ENCODE measurements at regions not wholly inside any gene's neighbourhood (a gene's known extent, or its start where the extent isn't known, plus 50 kb on each side); places are given as distances from the start of the nearest gene placed in this dataset.

DNA sequence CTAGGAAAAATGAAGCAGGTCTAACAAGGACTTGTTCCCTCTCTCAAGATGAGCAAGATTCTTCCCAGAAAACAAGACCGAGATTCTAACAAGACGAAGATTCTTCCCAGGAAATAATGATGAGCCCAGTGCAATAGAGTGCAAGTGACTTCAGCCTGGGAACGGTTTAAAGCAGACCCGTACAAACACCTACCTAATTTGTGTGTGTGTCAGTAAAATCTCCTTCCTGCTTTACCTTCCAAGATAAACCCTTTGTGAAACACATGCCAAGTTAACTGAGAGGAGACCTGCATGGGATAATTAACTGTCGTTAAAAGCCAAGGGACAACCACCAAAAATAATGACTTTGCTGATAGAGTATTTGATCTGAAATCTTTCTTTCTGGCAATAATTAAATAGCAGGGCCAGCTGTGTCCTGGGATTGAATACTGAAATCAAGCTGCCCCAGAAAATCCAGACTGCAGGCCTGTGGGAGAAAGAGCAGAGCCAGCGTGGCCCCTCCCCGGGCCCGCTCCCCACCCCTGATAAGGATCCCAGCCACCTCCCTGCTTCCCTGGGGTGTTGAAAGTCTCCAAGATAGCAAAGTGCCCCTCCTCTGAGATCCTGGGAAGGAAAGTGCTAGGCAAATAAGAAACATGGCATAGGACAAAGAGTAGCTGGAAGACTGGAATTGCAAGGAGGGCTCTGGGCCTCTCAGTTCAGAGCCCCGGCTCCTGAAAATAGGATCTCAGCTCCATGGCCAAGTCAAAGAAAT lies 145.5 kb downstream of the CYP26B1 start:
- ATAC-seq, result no peak
- Mint-ChIP-seq H3K27ac (no peak overlapping the region), H3K27me3 (peaks cover 4% of the 10 kb centered on the region), H3K4me3 (no peak overlapping the region), H3K36me3 (ENCODE audit: low read depth) (no peaks in the 10 kb centered on the region), H3K9me3 (no peaks in the 10 kb centered on the region), H3K4me1 (no peaks in the 10 kb centered on the region)
- DNase-seq, result no peak

DNA sequence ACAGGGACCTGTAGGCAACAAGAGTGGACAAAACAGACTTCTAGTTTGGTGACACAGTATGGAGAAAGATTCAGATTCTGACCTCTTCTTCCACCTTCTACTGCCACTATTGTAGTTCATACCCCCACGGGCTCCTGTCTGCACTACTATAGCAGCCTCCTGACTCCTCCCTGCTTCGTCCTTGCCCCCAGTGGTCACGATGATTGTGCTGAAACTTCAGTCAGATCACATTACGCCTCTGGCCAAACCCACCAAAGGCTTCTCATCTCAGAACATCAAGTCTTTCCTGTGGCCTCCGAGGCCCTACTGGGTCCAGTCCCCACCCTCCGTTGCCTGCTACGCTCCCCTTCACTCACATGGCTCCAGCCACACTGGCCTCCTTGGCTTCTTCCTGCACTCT lies 147.6 kb downstream of the CYP26B1 start:
- Mint-ChIP-seq H3K4me1 (no peaks in the 10 kb centered on the region), H3K36me3 (ENCODE audit: low read depth) (no peaks in the 10 kb centered on the region), H3K27me3 (peaks cover 6% of the 10 kb centered on the region), H3K4me3 (no peak overlapping the region), H3K9me3 (no peaks in the 10 kb centered on the region), H3K27ac (no peak overlapping the region)
- ATAC-seq, result no peak
- no peak for DNase-seq

DNA sequence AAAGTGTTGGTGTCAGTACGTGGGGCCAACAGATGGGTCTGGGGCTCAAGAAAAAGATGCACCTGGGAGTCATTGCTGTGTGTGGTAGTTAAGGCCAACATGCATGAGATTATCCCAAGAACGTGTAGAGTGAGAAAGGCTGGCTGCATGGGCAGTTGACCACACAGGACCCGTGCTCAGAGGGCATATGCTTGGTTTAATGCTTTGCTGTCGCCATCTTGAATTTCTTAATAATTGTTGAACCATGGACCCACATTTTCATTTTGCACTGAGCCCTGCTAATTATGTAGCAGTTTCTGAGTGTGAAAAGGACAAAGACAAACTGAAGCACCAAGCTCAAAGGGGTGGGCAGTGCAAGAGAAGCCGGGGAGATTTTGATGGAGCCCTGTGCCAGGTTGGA lies 148.1 kb downstream of the CYP26B1 start:
- no peak overlapping the region for H3K27ac Mint-ChIP-seq
- no peaks in the 10 kb centered on the region for H3K9me3 Mint-ChIP-seq

DNA sequence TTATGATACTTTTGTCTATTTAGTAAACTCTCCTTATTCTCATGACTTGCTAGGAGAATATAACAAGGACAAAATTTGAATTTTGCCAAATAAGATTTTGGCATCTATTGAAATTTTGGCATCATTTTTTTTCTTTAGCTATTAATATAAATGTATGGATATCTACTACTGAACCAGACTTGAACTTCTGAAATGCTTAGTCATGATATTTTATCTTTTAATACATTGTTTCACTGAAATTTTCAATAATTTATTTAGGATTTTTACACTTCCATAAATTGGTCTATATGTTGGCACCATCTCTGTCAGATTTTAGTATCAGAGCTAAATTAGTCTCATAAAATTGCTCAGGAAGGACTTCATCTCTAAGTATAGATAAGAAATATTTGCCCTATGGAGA lies 149.8 kb downstream of the CYP26B1 start:
- no peaks in the 10 kb centered on the region for H3K9me3 Mint-ChIP-seq
- ATAC-seq, result no peak
- no peak overlapping the region for H3K4me3 Mint-ChIP-seq
- no peak overlapping the region for H3K27ac Mint-ChIP-seq
- DNase-seq, result no peak
- H3K4me1 Mint-ChIP-seq, result no peaks in the 10 kb centered on the region
- no peaks in the 10 kb centered on the region for H3K36me3 Mint-ChIP-seq (ENCODE audit: low read depth)
- H3K27me3 Mint-ChIP-seq, result peaks cover 6% of the 10 kb centered on the region

More for the DNA sequence above, 148.1 kb downstream of the CYP26B1 start:
- Mint-ChIP-seq H3K36me3 (ENCODE audit: low read depth) (no peaks in the 10 kb centered on the region), H3K4me3 (no peak overlapping the region), H3K27me3 (peaks cover 6% of the 10 kb centered on the region), H3K4me1 (no peaks in the 10 kb centered on the region)
- ATAC-seq, result no peak
- DNase-seq, result no peak

DNA sequence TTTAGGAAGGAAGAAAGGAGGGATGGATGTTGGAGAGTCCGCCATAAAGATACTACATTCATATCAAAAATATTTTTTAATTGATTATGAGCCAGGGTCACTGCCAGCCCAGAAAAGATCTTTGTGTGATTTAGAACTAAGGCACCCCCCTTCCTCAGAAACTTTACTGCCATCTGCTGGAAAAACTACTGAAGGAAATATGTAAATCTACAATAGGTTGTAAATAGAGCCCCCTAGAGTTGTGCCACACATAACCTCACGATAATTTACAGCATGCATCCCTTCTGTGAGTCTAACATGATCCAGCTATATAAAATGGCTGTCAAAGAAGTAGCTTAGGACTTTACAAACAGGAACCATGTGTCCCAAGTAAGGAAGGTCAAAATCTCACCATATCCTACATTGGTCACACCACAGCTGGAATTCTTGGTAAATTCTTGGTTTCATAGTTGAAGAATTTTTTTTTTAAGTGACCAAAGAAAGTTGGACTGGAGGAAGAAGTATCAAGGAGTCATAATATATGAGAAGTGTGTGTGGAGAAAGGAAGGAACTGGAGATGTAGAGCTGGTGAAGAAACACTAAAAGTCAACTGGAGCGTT lies 152.5 kb downstream of the CYP26B1 start:
- H3K36me3 Mint-ChIP-seq (ENCODE audit: low read depth), result no peaks in the 10 kb centered on the region
- no peak overlapping the region for H3K4me3 Mint-ChIP-seq
- no peaks in the 10 kb centered on the region for H3K9me3 Mint-ChIP-seq
- H3K4me1 Mint-ChIP-seq, result no peaks in the 10 kb centered on the region
- no peak for ATAC-seq
- no peak overlapping the region for H3K27ac Mint-ChIP-seq
- peaks cover 2% of the 10 kb centered on the region for H3K27me3 Mint-ChIP-seq
- no peak for DNase-seq

DNA sequence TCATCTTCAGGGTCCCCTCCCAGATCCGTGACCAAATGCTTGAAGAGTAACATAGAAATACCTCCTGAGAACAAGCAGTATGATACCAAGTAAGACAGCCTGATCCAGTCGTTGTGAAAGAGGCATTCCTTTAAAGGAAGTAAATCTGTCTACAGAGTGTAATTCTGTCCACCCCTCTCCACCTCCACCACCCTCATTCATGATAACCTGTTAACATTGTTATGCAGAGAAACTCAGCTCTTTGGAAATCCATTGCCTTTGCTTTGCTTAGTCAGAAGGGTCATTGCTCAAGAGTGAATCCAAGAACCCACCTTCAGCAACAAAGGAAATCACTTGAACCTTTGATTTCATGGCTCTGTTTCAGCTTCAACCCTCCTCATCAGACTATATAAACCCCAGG lies 155.6 kb downstream of the CYP26B1 start:
- Mint-ChIP-seq H3K36me3 (ENCODE audit: low read depth) (no peaks in the 10 kb centered on the region), H3K4me1 (no peaks in the 10 kb centered on the region), H3K27ac (no peak overlapping the region), H3K9me3 (no peaks in the 10 kb centered on the region), H3K27me3 (peaks cover 3% of the 10 kb centered on the region), H3K4me3 (no peak overlapping the region)
- ATAC-seq, result no peak
- DNase-seq, result no peak

DNA sequence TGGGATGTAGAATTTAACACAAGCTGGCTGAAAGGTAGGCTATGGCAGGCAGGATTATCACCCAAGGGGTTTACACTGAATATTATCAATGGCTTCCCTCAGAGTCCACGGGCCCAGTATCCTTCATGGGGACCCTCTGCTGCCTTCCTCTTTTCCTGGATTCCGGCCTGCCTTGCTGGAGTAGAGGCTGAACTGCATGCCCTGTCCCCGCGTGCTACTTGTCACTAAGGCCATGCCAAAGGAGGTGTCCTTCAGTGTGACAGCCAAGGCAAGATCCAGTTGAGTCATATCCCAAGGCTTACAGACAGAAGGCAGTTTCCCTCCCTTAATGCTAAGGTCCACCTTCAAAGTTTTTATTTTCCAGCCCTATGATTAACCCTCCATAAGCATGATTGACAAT lies 156.3 kb downstream of the CYP26B1 start:
- no peaks in the 10 kb centered on the region for H3K9me3 Mint-ChIP-seq
- no peak overlapping the region for H3K4me3 Mint-ChIP-seq
- no peaks in the 10 kb centered on the region for H3K36me3 Mint-ChIP-seq (ENCODE audit: low read depth)
- no peak for ATAC-seq
- H3K27me3 Mint-ChIP-seq, result peaks cover 3% of the 10 kb centered on the region
- DNase-seq, result no peak
- no peaks in the 10 kb centered on the region for H3K4me1 Mint-ChIP-seq
- no peak overlapping the region for H3K27ac Mint-ChIP-seq

DNA sequence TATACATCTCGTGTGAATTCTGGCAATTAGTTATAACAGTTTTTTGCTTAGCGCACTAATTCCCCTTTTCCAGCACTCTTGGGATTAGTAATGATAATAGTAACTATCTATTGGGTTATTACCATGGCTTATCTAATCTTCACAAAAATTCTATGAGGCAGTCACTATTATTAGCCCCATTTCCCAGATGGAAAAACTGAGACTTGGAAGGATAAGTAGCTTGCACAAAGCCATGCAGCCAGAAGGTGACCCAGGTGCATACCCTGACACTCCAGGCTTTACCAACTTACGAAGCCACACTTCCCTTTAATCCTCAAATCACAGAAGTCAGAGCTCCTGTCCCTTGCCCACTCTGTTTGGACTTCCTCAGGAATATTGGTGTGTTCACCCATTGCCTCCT lies 156.8 kb downstream of the CYP26B1 start:
- Mint-ChIP-seq H3K9me3 (no peaks in the 10 kb centered on the region), H3K27ac (no peak overlapping the region), H3K27me3 (peaks cover 1% of the 10 kb centered on the region), H3K36me3 (ENCODE audit: low read depth) (no peaks in the 10 kb centered on the region), H3K4me1 (no peaks in the 10 kb centered on the region), H3K4me3 (no peak overlapping the region)
- no peak for DNase-seq
- ATAC-seq, result no peak

DNA sequence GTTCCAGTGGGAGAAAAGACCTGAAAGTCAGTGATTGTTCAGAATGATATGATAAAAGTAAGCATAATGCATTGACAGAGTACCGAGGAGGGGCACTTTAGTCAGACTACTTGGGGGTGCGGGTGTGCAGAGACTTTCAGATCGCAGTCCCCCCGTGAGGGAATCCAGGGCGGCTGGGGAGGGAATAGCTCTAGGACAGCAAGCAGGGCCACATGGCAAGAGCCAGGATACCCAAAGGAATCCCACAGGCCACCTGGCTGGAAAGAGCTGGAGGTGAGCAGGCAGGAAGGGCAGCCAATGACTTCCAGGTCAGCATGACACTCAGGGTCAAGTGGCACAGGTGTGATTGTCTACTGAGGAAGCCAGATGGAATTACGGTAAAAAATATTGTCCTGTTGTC lies 157.5 kb downstream of the CYP26B1 start:
- peaks cover 1% of the 10 kb centered on the region for H3K27me3 Mint-ChIP-seq
- no peaks in the 10 kb centered on the region for H3K9me3 Mint-ChIP-seq
- H3K27ac Mint-ChIP-seq, result no peak overlapping the region
- no peak for ATAC-seq
- H3K4me1 Mint-ChIP-seq, result no peaks in the 10 kb centered on the region
- H3K36me3 Mint-ChIP-seq (ENCODE audit: low read depth), result no peaks in the 10 kb centered on the region
- no peak overlapping the region for H3K4me3 Mint-ChIP-seq
- DNase-seq, result no peak

DNA sequence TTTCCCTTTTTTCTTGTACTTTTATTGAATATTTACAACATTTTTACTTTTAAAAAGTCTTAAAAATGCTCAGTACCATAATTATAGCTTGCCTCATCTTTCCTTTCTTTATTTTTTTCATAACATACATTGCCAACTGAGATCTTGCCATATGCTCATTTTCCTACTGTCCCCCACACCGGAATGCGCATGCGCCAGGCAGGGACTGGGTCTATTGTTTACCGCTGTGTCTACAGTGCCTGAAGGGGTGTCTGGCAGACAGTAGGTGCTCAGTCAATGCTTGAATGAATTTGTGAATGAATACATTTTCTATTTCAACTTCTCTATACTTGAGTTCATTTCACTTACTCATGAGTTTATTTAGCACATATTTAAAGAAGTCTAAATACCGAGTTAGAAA lies 158.0 kb downstream of the CYP26B1 start:
- Mint-ChIP-seq H3K36me3 (ENCODE audit: low read depth) (no peaks in the 10 kb centered on the region), H3K4me3 (no peak overlapping the region), H3K27me3 (peaks cover 1% of the 10 kb centered on the region), H3K4me1 (no peaks in the 10 kb centered on the region), H3K9me3 (no peaks in the 10 kb centered on the region), H3K27ac (no peak overlapping the region)
- DNase-seq (no peak), ATAC-seq (no peak)

DNA sequence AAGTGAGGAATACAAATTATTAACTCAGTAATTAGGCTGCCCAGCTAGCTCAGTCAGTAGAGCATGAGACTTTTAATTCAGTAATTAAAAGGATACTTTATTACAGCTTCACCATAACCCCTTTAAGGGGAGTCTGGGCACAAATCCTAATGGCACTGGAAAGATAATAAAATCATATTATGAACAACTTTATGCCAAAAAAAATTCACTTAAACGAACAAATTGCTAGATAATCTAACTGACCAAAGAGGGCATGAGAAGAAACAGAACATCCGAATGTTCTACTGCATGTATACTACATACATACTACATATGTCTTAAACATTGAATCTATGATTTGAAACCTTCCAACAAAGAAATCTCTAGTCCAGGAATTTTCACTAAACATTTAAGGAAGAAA lies 159.5 kb downstream of the CYP26B1 start:
- Mint-ChIP-seq H3K36me3 (ENCODE audit: low read depth) (no peaks in the 10 kb centered on the region), H3K4me3 (no peak overlapping the region), H3K4me1 (no peaks in the 10 kb centered on the region), H3K9me3 (no peaks in the 10 kb centered on the region), H3K27me3 (peaks cover 1% of the 10 kb centered on the region), H3K27ac (no peak overlapping the region)
- DNase-seq (no peak), ATAC-seq (no peak)

DNA sequence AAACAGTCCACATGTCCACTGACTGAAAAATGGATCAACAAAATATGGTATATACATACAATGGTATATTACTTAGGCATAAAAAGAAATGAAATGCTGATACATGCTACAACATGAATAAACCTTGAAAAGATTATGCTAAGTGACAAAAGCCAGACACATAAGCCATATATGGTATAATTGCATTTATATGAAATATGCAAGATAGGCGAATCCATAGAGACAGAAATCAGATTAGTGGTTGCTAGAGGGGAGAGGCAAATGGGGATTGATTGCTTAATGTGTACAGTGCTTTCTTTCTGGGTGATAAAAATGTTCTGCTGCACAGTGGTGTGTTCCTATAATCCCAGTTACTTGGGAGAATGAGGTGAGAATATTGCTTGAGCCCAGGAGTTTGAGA lies 171.0 kb downstream of the CYP26B1 start:
- no peaks in the 10 kb centered on the region for H3K4me1 Mint-ChIP-seq
- peaks cover 9% of the 10 kb centered on the region for H3K27me3 Mint-ChIP-seq
- no peaks in the 10 kb centered on the region for H3K36me3 Mint-ChIP-seq (ENCODE audit: low read depth)
- H3K9me3 Mint-ChIP-seq, result no peaks in the 10 kb centered on the region
- DNase-seq, result no peak
- H3K27ac Mint-ChIP-seq, result no peak overlapping the region
- no peak overlapping the region for H3K4me3 Mint-ChIP-seq
- no peak for ATAC-seq

DNA sequence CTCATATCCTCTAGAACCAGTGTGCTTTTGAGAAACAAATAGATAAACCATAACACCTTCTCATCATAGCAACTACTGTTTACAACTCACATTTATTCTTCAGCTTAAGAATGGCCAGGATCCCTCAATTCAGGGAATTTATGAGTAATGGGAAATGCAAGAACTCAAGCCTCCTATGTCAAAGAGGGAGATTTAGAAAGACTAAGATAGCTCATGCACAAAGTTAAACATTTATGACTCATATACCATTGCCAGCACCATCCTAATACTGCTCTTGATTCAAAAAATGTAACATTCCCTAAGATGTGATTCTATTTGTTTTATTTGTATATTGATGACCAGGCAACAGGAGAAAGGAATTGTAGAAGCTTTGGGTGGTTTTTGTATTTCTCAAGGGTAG lies 172.8 kb downstream of the CYP26B1 start:
- Mint-ChIP-seq H3K36me3 (ENCODE audit: low read depth) (no peaks in the 10 kb centered on the region), H3K4me1 (no peaks in the 10 kb centered on the region), H3K27ac (no peak overlapping the region), H3K9me3 (no peaks in the 10 kb centered on the region), H3K27me3 (peaks cover 1% of the 10 kb centered on the region), H3K4me3 (no peak overlapping the region)
- ATAC-seq, result no peak
- DNase-seq, result no peak

DNA sequence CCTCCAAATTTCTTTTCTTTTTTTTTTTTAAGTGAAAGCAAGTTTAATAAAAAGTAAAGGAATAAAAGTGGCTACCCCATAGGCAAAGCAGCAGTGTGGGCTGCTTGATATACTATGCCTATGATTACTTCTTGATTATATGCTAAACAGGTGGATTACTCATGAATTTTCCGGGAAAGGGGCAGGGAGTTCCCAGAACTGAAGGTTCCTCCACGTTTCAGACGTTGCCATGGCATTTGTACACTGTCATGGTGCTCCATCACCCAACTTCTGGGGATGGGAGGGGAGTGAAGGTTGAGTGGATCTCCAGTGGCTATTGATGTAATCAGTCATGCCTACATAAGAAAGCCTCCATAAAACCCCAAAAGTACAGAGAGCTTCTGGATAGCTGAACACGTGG lies 176.2 kb downstream of the CYP26B1 start:
- DNase-seq, result no peak
- Mint-ChIP-seq H3K9me3 (no peaks in the 10 kb centered on the region), H3K27ac (no peak overlapping the region), H3K36me3 (ENCODE audit: low read depth) (no peaks in the 10 kb centered on the region), H3K4me3 (no peak overlapping the region), H3K4me1 (no peaks in the 10 kb centered on the region), H3K27me3 (peaks cover 8% of the 10 kb centered on the region)
- ATAC-seq, result no peak

DNA sequence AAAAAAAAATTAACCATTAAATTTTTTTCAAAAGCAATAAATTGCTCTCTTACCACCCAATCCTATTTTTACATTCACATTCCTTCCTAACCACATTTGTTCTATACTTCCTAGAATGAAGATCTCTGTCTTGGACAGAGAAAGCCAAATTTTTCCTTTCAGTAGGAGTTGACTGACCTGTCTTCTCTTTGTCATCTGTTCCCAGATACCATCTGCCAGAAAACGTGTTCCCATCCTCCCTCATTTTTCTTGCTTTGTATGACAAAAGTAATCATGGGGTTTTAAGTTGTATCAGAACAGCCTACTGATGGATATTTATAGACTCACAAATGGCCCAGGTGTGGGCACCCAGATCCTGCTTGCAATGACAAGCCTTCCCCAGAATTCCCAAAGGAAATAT lies 182.1 kb downstream of the CYP26B1 start:
- H3K4me1 Mint-ChIP-seq, result no peaks in the 10 kb centered on the region
- no peaks in the 10 kb centered on the region for H3K36me3 Mint-ChIP-seq (ENCODE audit: low read depth)
- H3K9me3 Mint-ChIP-seq, result no peaks in the 10 kb centered on the region
- H3K27ac Mint-ChIP-seq, result no peak overlapping the region
- peaks cover 10% of the 10 kb centered on the region for H3K27me3 Mint-ChIP-seq
- DNase-seq (no peak), ATAC-seq (no peak)
- no peak overlapping the region for H3K4me3 Mint-ChIP-seq

Data from activated naive CD8-positive, alpha-beta T cell treated with anti-CD3 and anti-CD28 coated beads, Interleukin-2, amount 50 U/mL, for 24 hours (primary cell).